ENCODE measurements at regions not wholly inside any gene's neighbourhood (a gene's known extent, or its start where the extent isn't known, plus 50 kb on each side); places are given as distances from the start of the nearest gene placed in this dataset.

GRCh38 chr5:71794061-71794695 lies 75.1 kb downstream of the CARTPT start:
- Histone ChIP-seq H3K36me3 (no peaks in the 10 kb centered on the region), H3K27me3 (replicated peaks in 1 of 7) (peaks cover 0 to 16% (median 0%) of the 10 kb centered on the region in 7 donors), H3K4me3 (no peak overlapping the region), H3K4me1 (no peaks in the 10 kb centered on the region), H3K9me3 (peaks cover 0 to 46% (median 34%) of the 10 kb centered on the region in 8 donors), H3K27ac (no peak overlapping the region)
- no peak for TF ChIP-seq POLR2A (IDR thresholded peaks at IDR 0.05)
- TF ChIP-seq, protein P1, sequence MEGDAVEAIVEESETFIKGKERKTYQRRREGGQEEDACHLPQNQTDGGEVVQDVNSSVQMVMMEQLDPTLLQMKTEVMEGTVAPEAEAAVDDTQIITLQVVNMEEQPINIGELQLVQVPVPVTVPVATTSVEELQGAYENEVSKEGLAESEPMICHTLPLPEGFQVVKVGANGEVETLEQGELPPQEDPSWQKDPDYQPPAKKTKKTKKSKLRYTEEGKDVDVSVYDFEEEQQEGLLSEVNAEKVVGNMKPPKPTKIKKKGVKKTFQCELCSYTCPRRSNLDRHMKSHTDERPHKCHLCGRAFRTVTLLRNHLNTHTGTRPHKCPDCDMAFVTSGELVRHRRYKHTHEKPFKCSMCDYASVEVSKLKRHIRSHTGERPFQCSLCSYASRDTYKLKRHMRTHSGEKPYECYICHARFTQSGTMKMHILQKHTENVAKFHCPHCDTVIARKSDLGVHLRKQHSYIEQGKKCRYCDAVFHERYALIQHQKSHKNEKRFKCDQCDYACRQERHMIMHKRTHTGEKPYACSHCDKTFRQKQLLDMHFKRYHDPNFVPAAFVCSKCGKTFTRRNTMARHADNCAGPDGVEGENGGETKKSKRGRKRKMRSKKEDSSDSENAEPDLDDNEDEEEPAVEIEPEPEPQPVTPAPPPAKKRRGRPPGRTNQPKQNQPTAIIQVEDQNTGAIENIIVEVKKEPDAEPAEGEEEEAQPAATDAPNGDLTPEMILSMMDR (IDR thresholded peaks at IDR 0.05 in 8 of 11, conservative IDR thresholded peaks at IDR 0.05 in 3 of 11): no peak
- no peak for DNase-seq
- 87 to 97% (median 92%) methylated on average over 17 to 37 of the region's 37 CpGs for WGBS, 5 donors
- intact Hi-C loops (cut with DNase I; ENCODE audit: low total_unique reads): no loop called here

DNA sequence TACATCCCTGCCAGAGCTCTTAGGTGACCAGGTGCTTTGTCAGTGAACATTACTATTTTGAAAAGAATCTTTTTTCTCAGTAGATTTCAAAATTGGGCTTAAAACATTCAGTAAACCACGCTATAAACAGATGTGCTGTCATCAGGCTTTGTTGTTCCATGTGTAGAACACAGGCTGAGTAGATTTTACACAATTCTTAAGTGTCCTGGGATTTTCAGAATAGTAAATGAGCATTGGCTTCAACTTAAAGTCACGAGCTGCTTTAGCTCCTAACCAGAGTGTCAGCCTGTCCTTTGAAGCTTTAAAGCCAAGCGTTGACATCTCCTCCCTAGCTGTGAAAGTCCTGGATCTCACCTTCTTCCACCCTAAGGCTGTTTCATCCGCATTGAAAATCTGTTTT lies 83.6 kb downstream of the CARTPT start:
- peaks cover 0 to 12% (median 0%) of the 10 kb centered on the region in 8 donors for H3K9me3 ChIP-seq
- H3K4me1 ChIP-seq: no peaks in the 10 kb centered on the region
- intact Hi-C loops (cut with DNase I; ENCODE audit: low total_unique reads): no loop called here
- no peaks in the 10 kb centered on the region for H3K36me3 ChIP-seq
- 62 to 78% (median 69%) methylated on average over 4 of the region's 4 CpGs for WGBS, 5 donors
- TF ChIP-seq POLR2A (IDR thresholded peaks at IDR 0.05) (no peak), POLR2AphosphoS5 (IDR thresholded peaks at IDR 0.05) (no peak)
- peaks cover 0 to 15% (median 0%) of the 10 kb centered on the region in 7 donors for H3K27me3 ChIP-seq (replicated peaks in 1 of 7)
- no peak overlapping the region for H3K4me3 ChIP-seq
- no peak for DNase-seq
- H3K27ac ChIP-seq: no peak overlapping the region

- Histone ChIP-seq H3K4me1 (no peaks in the 10 kb centered on the region), H3K36me3 (no peaks in the 10 kb centered on the region), H3K4me3 (no peak overlapping the region), H3K27me3 (replicated peaks in 1 of 7) (peaks cover 0 to 15% (median 0%) of the 10 kb centered on the region in 7 donors), H3K27ac (no peak overlapping the region), H3K9me3 (no peaks in the 10 kb centered on the region)
- TF ChIP-seq, protein P1 (IDR thresholded peaks at IDR 0.05 in 8 of 11, conservative IDR thresholded peaks at IDR 0.05 in 3 of 11): no peak
- no peak for TF ChIP-seq POLR2AphosphoS5 (IDR thresholded peaks at IDR 0.05)
- no peak for TF ChIP-seq POLR2A (IDR thresholded peaks at IDR 0.05)
- DNase-seq: no peak
- intact Hi-C loops (cut with DNase I; ENCODE audit: low total_unique reads): no loop called here
- WGBS, 5 donors: 83 to 100% (median 92%) methylated on average over 1 of the region's 1 CpG
Observed at GRCh38 chr5:71806711-71807110, 87.6 kb downstream of the CARTPT start.

DNA sequence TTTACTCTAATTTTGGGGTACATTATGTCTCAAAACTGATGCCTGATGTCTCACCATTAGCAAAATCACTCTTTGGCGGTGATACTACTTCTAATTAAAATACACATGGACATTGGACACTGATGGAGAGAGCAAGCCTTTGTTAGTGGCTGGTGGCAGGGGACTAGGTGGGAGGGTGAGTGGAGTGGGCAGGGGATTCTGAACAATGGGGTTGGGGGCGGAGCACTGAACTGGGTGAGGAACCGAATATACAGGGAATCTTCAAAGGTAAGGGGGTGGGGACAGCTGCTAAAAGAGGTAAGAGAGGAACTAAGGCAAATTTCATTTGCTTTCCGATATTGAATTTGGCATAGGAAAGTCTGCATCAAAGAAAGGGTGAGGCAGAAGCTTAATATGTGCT lies 88.8 kb downstream of the CARTPT start:
- TF ChIP-seq POLR2A (IDR thresholded peaks at IDR 0.05) (no peak), POLR2AphosphoS5 (IDR thresholded peaks at IDR 0.05) (no peak)
- TF ChIP-seq, protein P1 (IDR thresholded peaks at IDR 0.05 in 8 of 11, conservative IDR thresholded peaks at IDR 0.05 in 3 of 11): no peak
- Histone ChIP-seq H3K4me3 (no peak overlapping the region), H3K36me3 (no peaks in the 10 kb centered on the region), H3K4me1 (no peaks in the 10 kb centered on the region), H3K27ac (no peak overlapping the region), H3K27me3 (replicated peaks in 1 of 7) (peaks cover 0 to 11% (median 0%) of the 10 kb centered on the region in 7 donors), H3K9me3 (no peaks in the 10 kb centered on the region)
- DNase-seq: no peak
- intact Hi-C loops (cut with DNase I; ENCODE audit: low total_unique reads): no loop called here
- 48 to 85% (median 69%) methylated on average over 3 to 4 of the region's 4 CpGs for WGBS, 5 donors

Measured in spleen (tissue), 11 donors.